SK-N-SH (cell line): ENCODE measurements at regions not wholly inside any gene's neighbourhood (a gene's known extent, or its start where the extent isn't known, plus 50 kb on each side); places are given as distances from the start of the nearest gene placed in this dataset.

ENCODE experiments used
- EZH2phosphoT487 ChIP-seq: fragments of 200-600 bp; sonication (generic); IDR thresholded peaks from 2 replicates; pipeline ENCODE4 v1.6.1; 2017; ENCODE audit warnings: low read depth, mixed run types, mild to moderate bottlenecking, antibody characterized with exemption, moderate library complexity, borderline replicate concordance
- GABPA ChIP-seq: IDR thresholded peaks from 2 replicates; pipeline ENCODE4 v1.4.0; 2012; ENCODE audit warnings: low read depth, mild to moderate bottlenecking
- POLR2AphosphoS5 ChIP-seq: IDR thresholded peaks from 2 replicates; pipeline ENCODE4 v1.6.1; 2012; ENCODE audit warnings: low read depth, low read length
- RXRA ChIP-seq: IDR thresholded peaks from 2 replicates; pipeline ENCODE4 v1.4.0; 2012; ENCODE audit warnings: low read depth, mild to moderate bottlenecking, borderline replicate concordance
- SMC3 ChIP-seq: IDR thresholded peaks from 2 replicates; pipeline ENCODE4 v1.6.1; 2012; ENCODE audit warnings: low read depth, low read length, improper control_type of control experiment
- TAF1 ChIP-seq: IDR thresholded peaks from 2 replicates; pipeline ENCODE4 v1.6.1; 2012; ENCODE audit warnings: low read depth, mild to moderate bottlenecking, low read length, moderate library complexity, borderline replicate concordance
- TEAD4 ChIP-seq: IDR thresholded peaks from 2 replicates; pipeline ENCODE4 v1.4.0; 2012; ENCODE audit warnings: mild to moderate bottlenecking, borderline replicate concordance; ENCODE audit not compliant: insufficient read depth
- YY1 ChIP-seq: IDR thresholded peaks from 2 replicates; pipeline ENCODE4 v1.4.0; 2012; ENCODE audit warnings: low read depth, mild to moderate bottlenecking
- TF ChIP-seq, protein P1 (sequence below): fragments of 200-600 bp; sonication (generic); IDR thresholded peaks from 2 replicates; pipeline ENCODE4 v1.6.1; 2017; ENCODE audit warnings: antibody characterized with exemption, mild to moderate bottlenecking, moderate library complexity
- TF ChIP-seq, protein P2 (sequence below): IDR thresholded peaks from 2 replicates; pipeline ENCODE4 v1.6.1; 2012; ENCODE audit warnings: mild to moderate bottlenecking, low read depth, low read length, moderate library complexity
- TF ChIP-seq, protein P3 (sequence below): IDR thresholded peaks from 2 replicates; pipeline ENCODE4; 2012
- TF ChIP-seq, protein P4 (sequence below): IDR thresholded peaks from 2 replicates; pipeline ENCODE4 v1.4.0; 2012; ENCODE audit warnings: low read depth, borderline replicate concordance

DNA sequence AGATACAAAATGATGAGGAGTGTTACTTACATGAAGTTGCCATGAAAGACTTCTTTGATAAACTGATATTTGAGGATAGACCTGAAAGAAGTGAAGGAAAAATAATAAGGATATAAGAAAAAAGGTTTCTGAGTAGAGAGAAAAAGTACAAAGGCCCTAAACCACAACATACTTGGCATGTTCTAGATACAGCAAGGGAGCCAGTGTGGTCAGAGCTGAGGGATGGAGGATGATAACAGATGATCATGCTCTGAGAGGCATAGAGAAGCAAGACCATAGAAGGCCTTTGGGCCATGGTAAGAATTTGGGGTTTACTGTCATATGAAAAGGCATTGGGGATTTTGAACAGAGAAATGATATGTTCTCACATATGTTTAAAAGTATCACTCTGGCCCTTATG, 424.1 kb upstream of the CHST9 start:
- no peak for TF ChIP-seq TAF1
- TF ChIP-seq EZH2phosphoT487, result no peak
- TF ChIP-seq, protein P1, sequence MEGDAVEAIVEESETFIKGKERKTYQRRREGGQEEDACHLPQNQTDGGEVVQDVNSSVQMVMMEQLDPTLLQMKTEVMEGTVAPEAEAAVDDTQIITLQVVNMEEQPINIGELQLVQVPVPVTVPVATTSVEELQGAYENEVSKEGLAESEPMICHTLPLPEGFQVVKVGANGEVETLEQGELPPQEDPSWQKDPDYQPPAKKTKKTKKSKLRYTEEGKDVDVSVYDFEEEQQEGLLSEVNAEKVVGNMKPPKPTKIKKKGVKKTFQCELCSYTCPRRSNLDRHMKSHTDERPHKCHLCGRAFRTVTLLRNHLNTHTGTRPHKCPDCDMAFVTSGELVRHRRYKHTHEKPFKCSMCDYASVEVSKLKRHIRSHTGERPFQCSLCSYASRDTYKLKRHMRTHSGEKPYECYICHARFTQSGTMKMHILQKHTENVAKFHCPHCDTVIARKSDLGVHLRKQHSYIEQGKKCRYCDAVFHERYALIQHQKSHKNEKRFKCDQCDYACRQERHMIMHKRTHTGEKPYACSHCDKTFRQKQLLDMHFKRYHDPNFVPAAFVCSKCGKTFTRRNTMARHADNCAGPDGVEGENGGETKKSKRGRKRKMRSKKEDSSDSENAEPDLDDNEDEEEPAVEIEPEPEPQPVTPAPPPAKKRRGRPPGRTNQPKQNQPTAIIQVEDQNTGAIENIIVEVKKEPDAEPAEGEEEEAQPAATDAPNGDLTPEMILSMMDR, result no peak
- TF ChIP-seq GABPA, result no peak
- TF ChIP-seq, protein P2, sequence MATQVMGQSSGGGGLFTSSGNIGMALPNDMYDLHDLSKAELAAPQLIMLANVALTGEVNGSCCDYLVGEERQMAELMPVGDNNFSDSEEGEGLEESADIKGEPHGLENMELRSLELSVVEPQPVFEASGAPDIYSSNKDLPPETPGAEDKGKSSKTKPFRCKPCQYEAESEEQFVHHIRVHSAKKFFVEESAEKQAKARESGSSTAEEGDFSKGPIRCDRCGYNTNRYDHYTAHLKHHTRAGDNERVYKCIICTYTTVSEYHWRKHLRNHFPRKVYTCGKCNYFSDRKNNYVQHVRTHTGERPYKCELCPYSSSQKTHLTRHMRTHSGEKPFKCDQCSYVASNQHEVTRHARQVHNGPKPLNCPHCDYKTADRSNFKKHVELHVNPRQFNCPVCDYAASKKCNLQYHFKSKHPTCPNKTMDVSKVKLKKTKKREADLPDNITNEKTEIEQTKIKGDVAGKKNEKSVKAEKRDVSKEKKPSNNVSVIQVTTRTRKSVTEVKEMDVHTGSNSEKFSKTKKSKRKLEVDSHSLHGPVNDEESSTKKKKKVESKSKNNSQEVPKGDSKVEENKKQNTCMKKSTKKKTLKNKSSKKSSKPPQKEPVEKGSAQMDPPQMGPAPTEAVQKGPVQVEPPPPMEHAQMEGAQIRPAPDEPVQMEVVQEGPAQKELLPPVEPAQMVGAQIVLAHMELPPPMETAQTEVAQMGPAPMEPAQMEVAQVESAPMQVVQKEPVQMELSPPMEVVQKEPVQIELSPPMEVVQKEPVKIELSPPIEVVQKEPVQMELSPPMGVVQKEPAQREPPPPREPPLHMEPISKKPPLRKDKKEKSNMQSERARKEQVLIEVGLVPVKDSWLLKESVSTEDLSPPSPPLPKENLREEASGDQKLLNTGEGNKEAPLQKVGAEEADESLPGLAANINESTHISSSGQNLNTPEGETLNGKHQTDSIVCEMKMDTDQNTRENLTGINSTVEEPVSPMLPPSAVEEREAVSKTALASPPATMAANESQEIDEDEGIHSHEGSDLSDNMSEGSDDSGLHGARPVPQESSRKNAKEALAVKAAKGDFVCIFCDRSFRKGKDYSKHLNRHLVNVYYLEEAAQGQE, result no peak
- TF ChIP-seq, protein P3, sequence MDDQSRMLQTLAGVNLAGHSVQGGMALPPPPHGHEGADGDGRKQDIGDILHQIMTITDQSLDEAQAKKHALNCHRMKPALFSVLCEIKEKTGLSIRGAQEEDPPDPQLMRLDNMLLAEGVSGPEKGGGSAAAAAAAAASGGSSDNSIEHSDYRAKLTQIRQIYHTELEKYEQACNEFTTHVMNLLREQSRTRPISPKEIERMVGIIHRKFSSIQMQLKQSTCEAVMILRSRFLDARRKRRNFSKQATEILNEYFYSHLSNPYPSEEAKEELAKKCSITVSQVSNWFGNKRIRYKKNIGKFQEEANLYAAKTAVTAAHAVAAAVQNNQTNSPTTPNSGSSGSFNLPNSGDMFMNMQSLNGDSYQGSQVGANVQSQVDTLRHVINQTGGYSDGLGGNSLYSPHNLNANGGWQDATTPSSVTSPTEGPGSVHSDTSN, result no peak
- TF ChIP-seq, protein P4, sequence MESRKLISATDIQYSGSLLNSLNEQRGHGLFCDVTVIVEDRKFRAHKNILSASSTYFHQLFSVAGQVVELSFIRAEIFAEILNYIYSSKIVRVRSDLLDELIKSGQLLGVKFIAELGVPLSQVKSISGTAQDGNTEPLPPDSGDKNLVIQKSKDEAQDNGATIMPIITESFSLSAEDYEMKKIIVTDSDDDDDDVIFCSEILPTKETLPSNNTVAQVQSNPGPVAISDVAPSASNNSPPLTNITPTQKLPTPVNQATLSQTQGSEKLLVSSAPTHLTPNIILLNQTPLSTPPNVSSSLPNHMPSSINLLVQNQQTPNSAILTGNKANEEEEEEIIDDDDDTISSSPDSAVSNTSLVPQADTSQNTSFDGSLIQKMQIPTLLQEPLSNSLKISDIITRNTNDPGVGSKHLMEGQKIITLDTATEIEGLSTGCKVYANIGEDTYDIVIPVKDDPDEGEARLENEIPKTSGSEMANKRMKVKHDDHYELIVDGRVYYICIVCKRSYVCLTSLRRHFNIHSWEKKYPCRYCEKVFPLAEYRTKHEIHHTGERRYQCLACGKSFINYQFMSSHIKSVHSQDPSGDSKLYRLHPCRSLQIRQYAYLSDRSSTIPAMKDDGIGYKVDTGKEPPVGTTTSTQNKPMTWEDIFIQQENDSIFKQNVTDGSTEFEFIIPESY, result no peak
- no peak for TF ChIP-seq SMC3
- no peak for TF ChIP-seq YY1
- TF ChIP-seq POLR2AphosphoS5, result no peak
- TF ChIP-seq RXRA, result no peak
- TF ChIP-seq TEAD4, result no peak
